ENCODE measurements at regions not wholly inside any gene's neighbourhood (a gene's known extent, or its start where the extent isn't known, plus 50 kb on each side); places are given as distances from the start of the nearest gene placed in this dataset.
"Not testable (repeated sequence)": the region's sequence is repeated elsewhere in the genome, so short reads cannot be mapped to it uniquely, and the experiment has no call there.

GRCh38 chr21:14753466-14754258 lies 207.5 kb upstream of the SAMSN1 start:
- DNase-seq = no peak

DNA sequence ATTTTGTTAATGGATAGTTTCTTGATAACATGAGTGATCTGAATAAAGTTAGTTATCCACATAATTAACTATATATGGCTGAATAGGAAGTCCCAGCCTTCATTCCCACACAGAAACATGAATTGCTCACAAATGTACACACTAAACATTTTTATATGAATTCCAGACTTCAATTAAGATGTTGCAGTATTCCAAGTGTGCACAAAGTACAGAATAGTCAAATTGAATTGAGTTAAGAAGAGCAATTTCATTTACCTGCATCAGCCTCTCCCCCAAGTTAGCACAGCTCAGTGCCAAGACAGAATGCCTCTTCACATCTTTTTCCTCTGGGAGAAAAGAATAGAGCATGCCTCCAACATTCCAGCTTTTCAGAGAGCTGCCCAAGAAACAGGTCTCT lies 207.0 kb upstream of the SAMSN1 start:
- DNase-seq = no peak

- no peak for DNase-seq
These were observed 206.3 kb upstream of the SAMSN1 start for GRCh38 chr21:14752345-14752909.

DNA sequence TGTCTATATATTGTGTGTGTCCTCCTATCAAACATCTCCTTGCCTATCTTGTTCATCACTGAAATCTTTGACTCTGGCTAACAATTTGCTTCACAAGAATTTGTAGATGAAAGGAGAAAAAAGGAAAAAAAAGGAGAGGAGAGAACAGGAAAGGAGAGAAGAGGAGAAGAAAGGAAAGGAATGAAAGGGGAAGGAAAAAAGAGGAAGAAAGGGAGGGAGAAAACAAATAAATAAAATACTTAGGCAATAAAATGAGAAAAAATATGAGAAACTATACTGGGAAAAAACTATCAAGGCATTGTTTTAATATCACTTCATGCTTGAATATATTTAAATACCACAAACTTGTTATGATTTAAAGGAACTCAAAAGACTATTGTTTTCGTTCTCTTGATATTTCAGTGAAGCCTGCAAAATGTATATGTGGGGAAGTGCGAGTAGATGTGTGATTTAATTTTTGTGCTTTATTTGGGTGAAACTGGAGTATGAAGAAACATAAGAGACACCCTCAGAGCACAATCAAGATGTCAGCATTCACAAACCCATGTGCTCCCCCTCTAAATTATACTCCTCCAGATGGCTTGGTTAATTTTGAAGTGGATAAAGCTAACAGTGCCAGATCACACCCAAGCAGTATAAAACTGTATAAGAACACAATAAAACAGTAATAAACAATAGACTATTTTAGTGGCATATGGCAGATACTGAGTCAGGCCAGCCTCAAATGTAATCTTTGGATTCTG lies 205.7 kb upstream of the SAMSN1 start:
- DNase-seq = no peak

- DNase-seq = no peak
These were observed 204.9 kb upstream of the SAMSN1 start for GRCh38 chr21:14751011-14751410.

- no peak for DNase-seq
These were observed 203.9 kb upstream of the SAMSN1 start for GRCh38 chr21:14750041-14750440.

GRCh38 chr21:14748662-14749061 lies 202.5 kb upstream of the SAMSN1 start:
- DNase-seq = no peak

GRCh38 chr21:14744368-14744767 lies 198.3 kb upstream of the SAMSN1 start:
- DNase-seq = no peak

DNA sequence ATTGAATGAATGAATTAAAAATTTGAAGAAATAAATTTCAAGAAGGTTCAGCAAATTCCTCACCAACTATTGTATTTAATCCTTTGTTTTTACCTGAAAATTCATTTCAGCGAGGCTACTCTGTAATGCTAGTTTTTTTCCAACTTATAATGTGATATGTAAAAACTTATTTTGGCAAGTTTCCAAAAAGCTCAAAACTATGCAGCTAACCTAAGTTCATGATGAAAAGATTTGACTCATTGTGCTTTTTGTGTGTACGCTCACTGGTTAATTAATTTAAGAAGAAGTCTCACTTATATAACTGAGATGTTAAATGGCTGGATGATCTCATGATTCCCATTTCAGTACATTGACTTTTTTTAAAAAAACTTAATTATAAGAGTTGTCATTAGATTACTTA lies 196.0 kb upstream of the SAMSN1 start:
- no peak for DNase-seq

DNA sequence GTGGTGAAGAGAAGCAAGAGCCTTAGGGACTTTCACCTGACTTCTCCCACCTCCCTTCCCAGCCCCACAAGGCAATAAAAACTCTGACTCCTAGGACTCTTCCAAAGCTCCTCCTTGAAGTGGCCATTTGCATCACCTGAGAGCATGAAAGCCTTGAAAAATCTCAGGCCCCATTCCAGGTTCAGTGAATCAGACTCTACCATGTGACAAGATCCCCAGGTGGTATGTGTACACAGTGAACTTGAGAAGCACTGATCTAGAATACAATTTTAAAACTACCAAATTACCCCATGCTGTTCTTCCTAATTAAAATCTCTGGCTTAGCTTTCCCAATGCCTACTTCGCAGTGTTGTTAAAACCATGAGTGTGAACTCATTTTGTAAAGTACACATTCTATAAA lies 195.1 kb upstream of the SAMSN1 start:
- DNase-seq = no peak

- no peak for DNase-seq
These were observed 194.6 kb upstream of the SAMSN1 start for GRCh38 chr21:14740692-14741091.

DNA sequence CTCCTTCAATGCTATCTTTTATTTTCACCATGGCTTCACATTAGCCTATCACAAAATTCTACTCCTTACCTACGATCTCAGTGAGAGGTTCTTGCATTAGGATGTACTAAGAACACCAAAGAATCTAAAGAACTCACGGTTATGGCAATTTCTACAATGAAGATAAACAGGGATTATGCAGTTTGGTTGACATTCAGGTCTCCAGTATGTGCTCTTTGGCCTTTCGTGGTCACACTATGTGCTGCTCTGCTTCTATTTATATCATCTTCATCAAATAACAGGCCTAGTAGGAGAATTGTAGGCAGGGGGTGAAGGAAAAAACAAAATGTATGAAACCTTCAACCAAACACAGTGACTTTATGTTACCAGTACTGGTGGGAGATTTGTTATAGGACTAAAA lies 194.0 kb upstream of the SAMSN1 start:
- DNase-seq = no peak

DNA sequence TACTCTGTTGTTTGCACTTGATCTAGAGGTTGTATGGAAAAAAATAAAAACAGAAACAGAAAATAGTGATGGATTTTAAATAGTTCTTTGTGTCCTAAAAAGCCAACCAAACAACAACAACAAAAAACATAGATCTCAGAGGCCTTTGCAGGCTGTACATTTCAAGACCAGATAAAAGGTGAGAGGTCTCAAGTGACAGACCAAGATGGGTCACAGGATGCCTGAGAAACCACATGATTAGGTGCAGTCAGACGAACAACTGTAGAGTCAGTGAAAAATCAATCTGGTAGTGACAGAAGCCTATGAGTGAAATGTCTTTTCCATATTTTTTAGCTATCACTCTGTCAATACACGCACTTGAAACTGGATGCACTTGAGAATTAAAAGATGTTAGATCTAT lies 193.5 kb upstream of the SAMSN1 start:
- no peak for DNase-seq

DNA sequence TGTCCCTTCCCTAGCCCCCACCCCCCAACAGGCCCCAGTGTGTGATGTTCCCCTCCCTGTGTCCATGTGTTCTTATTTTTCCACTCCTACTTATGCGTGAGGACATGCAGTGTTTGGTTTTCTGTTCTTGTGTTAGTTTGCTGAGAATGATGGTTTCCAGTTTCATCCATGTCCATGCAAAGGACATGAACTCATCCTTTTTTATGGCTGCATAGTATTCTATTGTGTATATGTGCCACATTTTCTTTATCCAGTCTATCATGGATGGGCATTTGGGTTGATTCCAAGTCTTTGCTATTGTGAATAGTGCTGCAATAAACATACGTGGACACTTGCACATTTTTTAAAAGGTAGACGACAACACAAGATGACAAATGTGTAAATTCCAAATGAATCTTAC lies 192.5 kb upstream of the SAMSN1 start:
- DNase-seq = not testable (repeated sequence)

DNA sequence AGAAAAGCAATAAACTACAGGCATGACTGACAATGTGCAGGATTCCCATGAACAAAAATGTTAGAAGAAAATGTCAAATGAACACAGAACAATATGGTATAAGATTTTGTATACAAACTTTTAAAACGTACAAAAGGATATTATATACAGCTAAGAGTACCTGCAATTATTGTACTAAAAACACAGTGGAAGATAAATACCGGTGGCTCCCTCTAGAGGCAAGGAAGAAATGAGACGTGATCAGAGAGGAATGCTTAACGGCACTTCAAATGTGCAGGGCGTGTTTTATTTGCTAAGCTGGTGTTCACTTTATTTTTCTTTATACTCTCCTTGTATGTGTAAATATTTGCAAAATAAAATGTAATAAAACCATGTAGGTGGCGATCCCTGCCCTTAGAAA lies 191.8 kb upstream of the SAMSN1 start:
- DNase-seq = peak; percentile 32

GRCh38 chr21:14737284-14737691 lies 191.2 kb upstream of the SAMSN1 start:
- DNase-seq = no peak

GRCh38 chr21:14736672-14737071 lies 190.6 kb upstream of the SAMSN1 start:
- no peak for DNase-seq

GRCh38 chr21:14736162-14736561 lies 190.0 kb upstream of the SAMSN1 start:
- DNase-seq = no peak

DNA sequence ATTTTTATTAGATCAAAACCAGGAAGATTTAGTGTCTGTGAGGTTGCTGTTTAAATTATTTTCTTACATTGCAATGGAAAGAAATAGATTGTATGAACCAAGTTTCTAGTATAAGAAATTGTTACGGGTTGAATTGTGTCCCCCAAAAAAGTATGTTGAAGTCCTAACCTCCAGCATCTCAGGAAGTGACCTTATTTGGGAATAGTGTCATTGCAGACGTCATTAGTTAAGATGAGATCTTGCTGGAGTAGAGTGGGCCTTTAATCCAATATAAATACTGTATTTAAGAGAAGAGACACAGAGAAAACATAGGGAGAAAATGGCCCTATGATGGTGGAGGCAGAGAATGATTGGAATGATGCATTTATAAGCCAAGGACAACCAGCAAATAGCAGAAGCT lies 188.7 kb upstream of the SAMSN1 start:
- DNase-seq = no peak

- no peak for DNase-seq
These were observed 188.1 kb upstream of the SAMSN1 start for GRCh38 chr21:14734191-14734590.

DNA sequence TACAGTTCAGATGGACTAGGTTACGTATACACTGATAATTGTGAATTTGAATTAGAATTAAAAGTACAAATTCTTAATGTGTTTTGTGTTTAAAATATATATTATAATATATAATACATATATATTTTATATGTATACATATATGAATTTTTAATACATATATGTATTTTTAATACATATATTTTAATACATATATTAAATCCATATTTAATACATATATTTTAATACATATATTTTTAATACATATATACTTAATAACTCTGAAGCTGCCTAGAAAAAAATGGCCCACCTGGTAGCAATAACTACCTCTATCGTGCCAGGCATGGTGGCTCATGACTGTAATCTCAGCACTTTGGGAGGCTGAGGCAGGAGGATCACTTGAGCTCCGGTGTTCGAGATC lies 179.1 kb upstream of the SAMSN1 start:
- DNase-seq = no peak

DNA sequence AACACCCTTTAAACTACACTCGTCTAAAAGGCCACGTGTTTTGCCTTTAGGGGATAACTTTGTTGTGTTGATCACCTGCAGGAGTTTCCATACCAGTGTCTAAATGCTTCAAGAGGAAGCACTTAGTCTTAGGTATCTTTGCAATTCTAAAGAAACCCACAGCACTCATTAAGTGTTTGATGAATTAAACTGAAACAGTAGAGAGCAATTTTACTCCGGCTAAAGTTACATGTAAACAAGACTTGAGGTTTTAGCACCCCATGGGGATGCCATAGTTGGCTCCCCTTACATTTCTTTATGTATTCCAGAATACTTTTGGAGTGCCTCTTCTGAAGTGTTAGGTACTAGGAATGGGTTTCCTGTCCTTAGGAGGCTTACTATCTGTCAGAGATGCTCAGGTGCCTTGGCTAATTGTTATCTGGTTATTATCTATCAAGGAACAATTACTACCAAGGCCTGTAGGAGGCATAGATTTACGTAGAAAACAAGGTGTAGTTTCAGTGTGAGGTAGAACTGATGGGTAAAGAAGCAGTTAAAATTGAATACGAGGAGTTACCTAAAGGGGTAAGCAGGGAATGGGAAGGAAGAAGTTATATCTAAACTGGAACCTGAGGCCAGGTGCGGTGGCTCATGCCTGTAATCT lies 176.8 kb upstream of the SAMSN1 start:
- no peak for DNase-seq

DNA sequence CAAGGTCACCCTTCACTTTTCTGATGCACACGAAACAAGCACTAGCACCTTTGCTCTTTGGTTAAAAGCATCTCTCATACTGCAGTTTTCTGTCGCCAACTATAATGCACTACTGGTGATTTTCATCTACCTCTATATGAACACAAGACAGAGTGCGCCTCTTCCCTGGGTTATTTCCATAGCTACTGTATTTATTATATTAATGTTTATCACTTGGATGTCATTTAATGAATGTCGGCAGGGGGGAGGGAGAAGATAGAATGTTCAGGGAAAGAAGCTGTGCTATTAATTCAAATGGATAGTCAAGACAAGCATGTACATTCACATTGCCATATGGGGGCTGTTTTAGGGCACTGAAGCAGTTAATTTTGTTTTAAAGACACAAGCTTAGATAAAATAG lies 174.1 kb upstream of the SAMSN1 start:
- no peak for DNase-seq
